ENCODE measurements at regions not wholly inside any gene's neighbourhood (a gene's known extent, or its start where the extent isn't known, plus 50 kb on each side); places are given as distances from the start of the nearest gene placed in this dataset.

- Histone ChIP-seq H3K4me3 (replicated peaks in 1 of 3; ENCODE audit: insufficient read depth in 1 of 3, low read depth in 1 of 3, low read length in 3 of 3) (no peak overlapping the region), H3K9ac (replicated peaks; ENCODE audit: extremely low read depth, insufficient read depth, low read length) (no peak overlapping the region), H3K27me3 (ENCODE audit: control insufficient read depth in 2 of 2, insufficient read depth in 2 of 2, low read length in 2 of 2) (no peaks in the 10 kb centered on the region), H3K4me2 (ENCODE audit: insufficient read depth, low read length) (no peak overlapping the region), H3K4me1 (ENCODE audit: control insufficient read depth, extremely low read depth, insufficient read depth, low read length) (no peaks in the 10 kb centered on the region), H3K36me3 (ENCODE audit: control insufficient read depth in 2 of 2, extremely low read depth in 1 of 2, insufficient read depth in 2 of 2, low read length in 2 of 2) (no peaks in the 10 kb centered on the region), H4K20me1 (replicated peaks; ENCODE audit: control insufficient read depth, extremely low read depth, insufficient read depth, low read length) (no peaks in the 10 kb centered on the region), H2AFZ (ENCODE audit: low read depth, low read length) (peak overlapping the region; percentile 3), H3K9me1 (replicated peaks; ENCODE audit: control insufficient read depth, extremely low read depth, insufficient read depth, low read length) (no peaks in the 10 kb centered on the region), H3K9me3 (replicated peaks; ENCODE audit: control insufficient read depth, insufficient read depth, low read length) (no peaks in the 10 kb centered on the region), H3K79me2 (ENCODE audit: control insufficient read depth, insufficient read depth, low read length) (no peaks in the 10 kb centered on the region), H3K27ac (ENCODE audit: insufficient read depth, low read depth, low read length) (no peak overlapping the region)
- DNase-seq (ENCODE audit: low read depth, low spot score) (peak; percentile 7), FAIRE-seq (no peak)
- dilution Hi-C loops (cut with MboI; ENCODE audit: extremely low pct_ligation_motif_present, low sequenced_read_pairs) (no loop called here), intact Hi-C loops (cut with micrococcal nuclease) (no loop called here)
- CTCF ChIA-PET, result interaction anchor here (0.7 kb wide), 1 partner anchor 243 kb away, joined by 3 read pairs; no protein-coding TSS in a partner anchor
- TF ChIP-seq POLR2A (IDR thresholded peaks at IDR 0.05; ENCODE audit: low read depth, low read length), result no peak
- no peak for TF ChIP-seq JUN (IDR thresholded peaks at IDR 0.05; ENCODE audit: borderline replicate concordance, insufficient read depth, insufficient read length, low read depth)
- TF ChIP-seq GATA2 (IDR thresholded peaks at IDR 0.05; ENCODE audit: insufficient read depth, insufficient read length, low read depth, low read length), result no peak
- no peak for TF ChIP-seq MYC (IDR thresholded peaks at IDR 0.05; ENCODE audit: low read depth, low read length)
- TF ChIP-seq CTCF (IDR thresholded peaks at IDR 0.05; ENCODE audit: extremely low read depth in 1 of 2, insufficient read depth in 1 of 2, low read depth in 1 of 2, low read length in 2 of 2), result no peak
- no peak for TF ChIP-seq POLR2AphosphoS5 (IDR thresholded peaks at IDR 0.05; ENCODE audit: insufficient read depth, low read depth, low read length)
- TF ChIP-seq MAX (IDR thresholded peaks at IDR 0.05; ENCODE audit: insufficient read depth, insufficient read length), result no peak
- no peak for TF ChIP-seq EZH2 (IDR thresholded peaks at IDR 0.05; ENCODE audit: borderline replicate concordance, low read depth, low read length, severe bottlenecking)
- no peak for TF ChIP-seq FOS (IDR thresholded peaks at IDR 0.05; ENCODE audit: borderline replicate concordance, insufficient read depth, low read length)
- POLR2A ChIA-PET, result no interaction called here
- no TSS peak for BruUV-seq (replicated peaks)
Measured at GRCh38 chr11:95459291-95460042, 228.5 kb upstream of the SESN3 start.

Measured in endothelial cell of umbilical vein (primary cell).